HL-60 (cell line): ENCODE measurements at regions not wholly inside any gene's neighbourhood (a gene's known extent, or its start where the extent isn't known, plus 50 kb on each side); places are given as distances from the start of the nearest gene placed in this dataset.

ENCODE experiments used
- DNase-seq, 2 experiments: peaks; one replicate each; pipeline ENCODE4 v3.0.0-alpha.2; 2010 to 2020; ENCODE audit warnings: low read depth in 1 of 2, low spot score in 1 of 2
- H3K27ac ChIP-seq: fragments of 250-450 bp; sonication (Bioruptor Pico); replicated peaks from 2 replicates; pipeline ENCODE4 v1.5.1; 2020; ENCODE audit warnings: mild to moderate bottlenecking, moderate library complexity
- H3K27me3 ChIP-seq: fragments of 250-450 bp; sonication (Bioruptor Pico); 2 replicates; pipeline ENCODE4 v1.5.1; 2021; ENCODE audit warnings: mild to moderate bottlenecking, moderate library complexity; ENCODE audit not compliant: insufficient read depth, poor library complexity, severe bottlenecking
- H3K4me3 ChIP-seq: replicated peaks from 2 replicates; pipeline ENCODE4 v1.5.1; 2011; ENCODE audit warnings: mild to moderate bottlenecking, control low read depth, low read length; ENCODE audit not compliant: insufficient read depth
- CTCF ChIP-seq: IDR thresholded peaks from one replicate; pipeline ENCODE4 v1.5.1; 2011; ENCODE audit warnings: low read length, control low read depth, inconsistent platforms; ENCODE audit not compliant: insufficient read depth
- GABPA ChIP-seq: IDR thresholded peaks from 2 replicates; pipeline ENCODE4 v1.6.1; 2012; ENCODE audit warnings: low read depth
- POLR2AphosphoS5 ChIP-seq: IDR thresholded peaks from 2 replicates; pipeline ENCODE4 v1.6.1; 2012; ENCODE audit warnings: low read depth
- REST ChIP-seq: IDR thresholded peaks from 2 replicates; pipeline ENCODE4 v1.6.1; 2012; ENCODE audit warnings: low read depth; ENCODE audit not compliant: insufficient replicate concordance
- SPI1 ChIP-seq: IDR thresholded peaks from 2 replicates; pipeline ENCODE4 v1.6.1; 2012; ENCODE audit warnings: low read depth, mild to moderate bottlenecking, borderline replicate concordance

- H3K27ac ChIP-seq, result no peak overlapping the region
- TF ChIP-seq CTCF, result no peak
- TF ChIP-seq SPI1, result no peak
- TF ChIP-seq REST, result no peak
- TF ChIP-seq POLR2AphosphoS5, result no peak
- no peak for TF ChIP-seq GABPA
- no peak for DNase-seq
- no peaks in the 10 kb centered on the region for H3K27me3 ChIP-seq
- no peak overlapping the region for H3K4me3 ChIP-seq
These were observed 54.1 kb upstream of the DAB2 start for GRCh38 chr5:39478863-39479262.

GRCh38 chr5:39476843-39477220, 52.1 kb upstream of the DAB2 start:
- DNase-seq, result no peak
- no peak overlapping the region for H3K4me3 ChIP-seq
- H3K27ac ChIP-seq, result no peak overlapping the region
- H3K27me3 ChIP-seq, result no peaks in the 10 kb centered on the region
- TF ChIP-seq POLR2AphosphoS5 (no peak), SPI1 (no peak), CTCF (no peak), GABPA (no peak), REST (no peak)

GRCh38 chr5:39475881-39476842, 51.4 kb upstream of the DAB2 start:
- no peak for DNase-seq
- H3K27ac ChIP-seq, result no peak overlapping the region
- TF ChIP-seq REST (no peak), SPI1 (no peak), CTCF (no peak), GABPA (no peak), POLR2AphosphoS5 (no peak)
- no peak overlapping the region for H3K4me3 ChIP-seq
- H3K27me3 ChIP-seq, result no peaks in the 10 kb centered on the region
